Endothelial cell of umbilical vein (primary cell): ENCODE measurements at regions not wholly inside any gene's neighbourhood (a gene's known extent, or its start where the extent isn't known, plus 50 kb on each side); places are given as distances from the start of the nearest gene placed in this dataset.

Experiments
- BruUV-seq: library from RNA; stranded (reverse); fragments of 400-500 nt; replicated peaks from 2 replicates; lab custom pipeline; 2021; lab: Mats Ljungman, UMichigan
- CTCF ChIA-PET: fragments of 300-600, 350-600 bp; sonication (Branson Sonifier 250); formaldehyde crosslinking; loops from one replicate; lab custom pipeline; 2021; ENCODE audit warnings: antibody characterized with exemption, inconsistent platforms; lab: Charles Lee
- POLR2A ChIA-PET: fragments of 300-600, 350-600 bp; sonication (Branson Sonifier 250); formaldehyde crosslinking; loops from one replicate; lab custom pipeline; 2021; ENCODE audit warnings: antibody characterized with exemption, inconsistent platforms; lab: Charles Lee
- DNase-seq: peaks from one replicate; pipeline ENCODE4 v3.0.0-alpha.2; 2011; ENCODE audit warnings: low read depth, low spot score
- FAIRE-seq: peaks from 2 replicates; lab custom pipeline; 2011; peaks lifted over from hg19 to GRCh38; lab: Jason Lieb, UNC
- H2AFZ ChIP-seq: 2 replicates; pipeline ENCODE4 v1.6.0; 2012; ENCODE audit warnings: low read depth, low read length, control low read depth, inconsistent platforms
- H3K27ac ChIP-seq: 2 replicates; pipeline ENCODE4 v1.5.1; 2011; ENCODE audit warnings: low read depth, mild to moderate bottlenecking, control low read depth, low read length, moderate library complexity; ENCODE audit not compliant: insufficient read depth
- H3K27me3 ChIP-seq, 2 experiments: 2 replicates each; pipeline versions ENCODE4 v1.6.0 to v1.6.1; 2011; ENCODE audit warnings: low read length in 2 of 2, mixed read lengths in 1 of 2; ENCODE audit not compliant: control insufficient read depth in 2 of 2, insufficient read depth in 2 of 2
- H3K36me3 ChIP-seq, 2 experiments: 2 replicates in 1 of 2; 3 replicates in 1 of 2; pipeline ENCODE4 v1.5.1; 2011; ENCODE audit warnings: low read length in 2 of 2, mild to moderate bottlenecking in 1 of 2, moderate library complexity in 1 of 2; ENCODE audit not compliant: control insufficient read depth in 2 of 2, insufficient read depth in 2 of 2; ENCODE audit errors: extremely low read depth in 1 of 2
- H3K4me1 ChIP-seq: 3 replicates; pipeline ENCODE4 v1.5.1; 2011; ENCODE audit warnings: mild to moderate bottlenecking, low read length; ENCODE audit not compliant: control insufficient read depth, insufficient read depth; ENCODE audit errors: extremely low read depth
- H3K4me2 ChIP-seq: 2 replicates; pipeline ENCODE4 v1.6.1; 2011; ENCODE audit warnings: low read length, control low read depth, mixed read lengths; ENCODE audit not compliant: insufficient read depth
- H3K4me3 ChIP-seq, 3 experiments: fragments of 200-600 bp in 1 of 3; sonication (generic), shearing (Covaris generic) in 1 of 3; replicated peaks in 1 of 3; 2 replicates each; pipeline ENCODE4 v1.5.1; 2011 to 2016; ENCODE audit warnings: control low read depth in 3 of 3, low read length in 3 of 3, mild to moderate bottlenecking in 2 of 3, inconsistent platforms in 1 of 3, low read depth in 1 of 3, moderate library complexity in 1 of 3; ENCODE audit not compliant: insufficient read depth in 1 of 3
- H3K79me2 ChIP-seq: 2 replicates; pipeline ENCODE4 v1.6.0; 2012; ENCODE audit warnings: low read length, inconsistent platforms; ENCODE audit not compliant: control insufficient read depth, insufficient read depth
- H3K9ac ChIP-seq: replicated peaks from 2 replicates; pipeline ENCODE3; 2011; ENCODE audit warnings: low read length, control low read depth; ENCODE audit not compliant: insufficient read depth; ENCODE audit errors: extremely low read depth
- H3K9me1 ChIP-seq: replicated peaks from 3 replicates; pipeline ENCODE4 v1.6.0; 2011; ENCODE audit warnings: mild to moderate bottlenecking, low read length; ENCODE audit not compliant: control insufficient read depth, insufficient read depth; ENCODE audit errors: extremely low read depth
- H3K9me3 ChIP-seq: replicated peaks from 2 replicates; pipeline ENCODE4 v1.5.1; 2012; ENCODE audit warnings: low read length, inconsistent platforms; ENCODE audit not compliant: control insufficient read depth, insufficient read depth
- H4K20me1 ChIP-seq: replicated peaks from 2 replicates; pipeline ENCODE3; 2011; ENCODE audit warnings: mild to moderate bottlenecking, low read length; ENCODE audit not compliant: control insufficient read depth, insufficient read depth; ENCODE audit errors: extremely low read depth
- EZH2 ChIP-seq: IDR thresholded peaks from 2 replicates; pipeline ENCODE4 v1.6.1; 2012; ENCODE audit warnings: borderline replicate concordance, low read depth, mild to moderate bottlenecking, moderate library complexity, low read length, inconsistent platforms; ENCODE audit not compliant: severe bottlenecking
- FOS ChIP-seq: IDR thresholded peaks from 2 replicates; pipeline ENCODE4 v1.6.1; 2011; ENCODE audit warnings: mild to moderate bottlenecking, low read length, moderate library complexity, borderline replicate concordance; ENCODE audit not compliant: insufficient read depth
- GATA2 ChIP-seq: IDR thresholded peaks from 2 replicates; pipeline ENCODE4 v1.7.0; 2011; ENCODE audit warnings: low read depth, mild to moderate bottlenecking, moderate library complexity, mixed read lengths, low read length; ENCODE audit not compliant: insufficient read length, insufficient read depth
- JUN ChIP-seq: IDR thresholded peaks from 2 replicates; pipeline ENCODE4 v1.6.1; 2011; ENCODE audit warnings: borderline replicate concordance, low read depth; ENCODE audit not compliant: insufficient read length, insufficient read depth
- MYC ChIP-seq: IDR thresholded peaks from one replicate; pipeline ENCODE4 v1.6.1; 2011; ENCODE audit warnings: mild to moderate bottlenecking, low read depth, low read length
- POLR2A ChIP-seq: IDR thresholded peaks from 2 replicates; pipeline ENCODE4 v1.6.1; 2012; ENCODE audit warnings: low read depth, mild to moderate bottlenecking, control low read depth, low read length
- POLR2AphosphoS5 ChIP-seq: IDR thresholded peaks from 2 replicates; pipeline ENCODE4 v1.6.1; 2012; ENCODE audit warnings: low read depth, mild to moderate bottlenecking, control low read depth, low read length, moderate library complexity; ENCODE audit not compliant: insufficient read depth
- dilution Hi-C: fragments of 300-500 bp; cut with MboI; formaldehyde crosslinking; loops from one replicate; pipeline ENCODE4 v1.15.0; 2019; ENCODE audit warnings: low sequenced_read_pairs; ENCODE audit not compliant: extremely low pct_ligation_motif_present
- intact Hi-C: fragments of 100-400 bp; cut with micrococcal nuclease; formaldehyde crosslinking; loops from one replicate; pipeline ENCODE4 v1.10.0; 2022
- TF ChIP-seq, protein P1 (sequence below), 2 donors: IDR thresholded peaks; 1 replicate in 1 of 2; 2 replicates in 1 of 2; pipeline ENCODE4 v1.5.1; 2011; ENCODE audit warnings: low read length in 2 of 2, mild to moderate bottlenecking in 2 of 2, moderate library complexity in 2 of 2, control low read depth in 1 of 2, inconsistent platforms in 1 of 2, low read depth in 1 of 2; ENCODE audit not compliant: insufficient read depth in 1 of 2; ENCODE audit errors: extremely low read depth in 1 of 2
- TF ChIP-seq, protein P2 (sequence below): IDR thresholded peaks from 2 replicates; pipeline ENCODE4 v1.6.1; 2011; ENCODE audit not compliant: insufficient read depth, insufficient read length

DNA sequence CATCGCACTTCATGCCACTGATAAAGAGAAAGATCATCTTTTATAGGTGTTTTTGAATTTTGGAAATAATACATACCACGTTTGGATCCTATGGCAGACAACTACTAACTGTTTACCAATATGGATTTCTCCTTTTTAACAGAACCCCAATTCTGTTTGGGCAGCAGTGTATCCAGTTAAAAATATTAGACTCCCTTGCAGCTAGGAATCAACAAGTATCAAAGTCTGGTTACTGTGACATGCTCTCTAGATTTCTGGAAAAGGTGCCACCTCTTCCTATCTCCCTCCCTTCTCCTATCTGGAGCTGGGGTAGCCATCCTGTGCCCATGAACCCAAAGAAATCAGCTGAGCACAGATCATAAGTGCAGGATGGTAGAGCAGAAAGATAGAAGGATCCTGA is 54.1 kb upstream of the DTNBP1 start:
- Histone ChIP-seq H3K27me3 (no peaks in the 10 kb centered on the region), H4K20me1 (no peaks in the 10 kb centered on the region), H3K79me2 (no peaks in the 10 kb centered on the region), H3K4me2 (no peak overlapping the region), H3K9me1 (no peaks in the 10 kb centered on the region), H3K9me3 (no peaks in the 10 kb centered on the region), H3K4me1 (no peaks in the 10 kb centered on the region), H2AFZ (no peak overlapping the region), H3K9ac (no peak overlapping the region), H3K27ac (no peak overlapping the region), H3K4me3 (no peak overlapping the region), H3K36me3 (no peaks in the 10 kb centered on the region)
- no peak for FAIRE-seq
- intact Hi-C loops, result no loop called here
- ChIA-PET CTCF (interaction anchor here (1.4 kb wide), 1 partner anchor 466 kb away, joined by 5 read pairs; no protein-coding TSS in a partner anchor), POLR2A (no interaction called here)
- BruUV-seq, result no TSS peak
- no peak for DNase-seq
- TF ChIP-seq GATA2 (no peak), MYC (no peak), JUN (no peak), POLR2AphosphoS5 (no peak), EZH2 (no peak), POLR2A (no peak), FOS (no peak)
- TF ChIP-seq, protein P1, sequence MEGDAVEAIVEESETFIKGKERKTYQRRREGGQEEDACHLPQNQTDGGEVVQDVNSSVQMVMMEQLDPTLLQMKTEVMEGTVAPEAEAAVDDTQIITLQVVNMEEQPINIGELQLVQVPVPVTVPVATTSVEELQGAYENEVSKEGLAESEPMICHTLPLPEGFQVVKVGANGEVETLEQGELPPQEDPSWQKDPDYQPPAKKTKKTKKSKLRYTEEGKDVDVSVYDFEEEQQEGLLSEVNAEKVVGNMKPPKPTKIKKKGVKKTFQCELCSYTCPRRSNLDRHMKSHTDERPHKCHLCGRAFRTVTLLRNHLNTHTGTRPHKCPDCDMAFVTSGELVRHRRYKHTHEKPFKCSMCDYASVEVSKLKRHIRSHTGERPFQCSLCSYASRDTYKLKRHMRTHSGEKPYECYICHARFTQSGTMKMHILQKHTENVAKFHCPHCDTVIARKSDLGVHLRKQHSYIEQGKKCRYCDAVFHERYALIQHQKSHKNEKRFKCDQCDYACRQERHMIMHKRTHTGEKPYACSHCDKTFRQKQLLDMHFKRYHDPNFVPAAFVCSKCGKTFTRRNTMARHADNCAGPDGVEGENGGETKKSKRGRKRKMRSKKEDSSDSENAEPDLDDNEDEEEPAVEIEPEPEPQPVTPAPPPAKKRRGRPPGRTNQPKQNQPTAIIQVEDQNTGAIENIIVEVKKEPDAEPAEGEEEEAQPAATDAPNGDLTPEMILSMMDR (IDR thresholded peaks at IDR 0.05; ENCODE audit: extremely low read depth in 1 of 2, insufficient read depth in 1 of 2, low read depth in 1 of 2, low read length in 2 of 2), result no peak
- TF ChIP-seq, protein P2, sequence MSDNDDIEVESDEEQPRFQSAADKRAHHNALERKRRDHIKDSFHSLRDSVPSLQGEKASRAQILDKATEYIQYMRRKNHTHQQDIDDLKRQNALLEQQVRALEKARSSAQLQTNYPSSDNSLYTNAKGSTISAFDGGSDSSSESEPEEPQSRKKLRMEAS, result no peak
- dilution Hi-C loops, result no loop called here
